DOHH2 (cell line): ENCODE measurements at regions not wholly inside any gene's neighbourhood (a gene's known extent, or its start where the extent isn't known, plus 50 kb on each side); places are given as distances from the start of the nearest gene placed in this dataset.

Experiments
- CTCF ChIP-seq: fragments of 200-600 bp; sonication (generic); IDR thresholded peaks from one replicate; pipeline ENCODE4 v1.5.1; 2014; ENCODE audit warnings: antibody characterized with exemption, mild to moderate bottlenecking, low read depth, low read length; ENCODE audit not compliant: poor library complexity, severe bottlenecking
- EZH2phosphoT487 ChIP-seq: fragments of 200-600 bp; sonication (generic); IDR thresholded peaks from 2 replicates; pipeline ENCODE4 v1.6.1; 2017; ENCODE audit warnings: borderline replicate concordance, mild to moderate bottlenecking, antibody characterized with exemption, low read length, moderate library complexity, mixed read lengths

DNA sequence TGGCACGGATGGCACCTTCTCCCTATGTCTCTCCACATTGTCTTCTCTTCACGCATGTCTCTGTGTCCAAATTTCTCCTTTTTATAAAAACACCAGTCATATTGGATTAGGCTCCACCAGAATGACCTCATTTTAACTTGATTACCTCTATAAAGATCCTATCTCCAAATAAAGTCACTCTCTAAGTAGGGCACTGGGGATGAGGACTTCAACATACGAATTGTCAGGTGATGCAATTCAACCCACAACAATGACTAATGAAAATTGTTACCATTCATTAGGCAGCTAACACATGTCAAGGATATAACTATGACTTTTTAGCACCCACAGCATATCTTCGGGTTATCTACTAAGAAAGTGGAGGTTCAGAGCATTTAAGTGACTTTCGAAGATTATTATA lies 55.5 kb upstream of the USP47 start:
- TF ChIP-seq CTCF (no peak), EZH2phosphoT487 (no peak)
